ENCODE measurements at regions not wholly inside any gene's neighbourhood (a gene's known extent, or its start where the extent isn't known, plus 50 kb on each side); places are given as distances from the start of the nearest gene placed in this dataset.

DNA sequence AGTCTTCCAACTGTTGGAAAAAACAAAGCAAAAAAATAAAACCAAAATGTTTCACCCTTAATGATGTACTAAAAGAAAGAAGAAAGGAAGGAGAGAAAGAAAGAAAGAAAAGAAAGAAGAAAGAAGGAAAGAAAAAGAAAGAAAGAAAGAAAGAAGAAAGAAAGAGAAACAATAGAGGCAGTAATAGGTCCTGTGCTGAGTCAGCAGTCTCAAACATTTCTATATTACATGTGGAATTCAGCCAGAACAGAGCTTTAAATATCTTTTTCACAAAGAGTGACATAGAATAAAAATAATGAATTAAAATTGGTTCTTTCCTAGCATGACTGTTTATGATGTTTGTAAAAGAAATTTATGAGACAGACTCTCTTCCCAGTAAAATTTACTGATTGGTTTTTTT lies 1135.3 kb upstream of the CDH8 start:
- no peak overlapping the region for H2AFZ ChIP-seq (ENCODE audit: control insufficient read depth, low read length)
- no peaks in the 10 kb centered on the region for H3K79me2 ChIP-seq (ENCODE audit: control insufficient read depth, insufficient read depth, low read length)
- no peak for TF ChIP-seq EZH2 (IDR thresholded peaks at IDR 0.05; ENCODE audit: low read length)
- TF ChIP-seq, protein P1, sequence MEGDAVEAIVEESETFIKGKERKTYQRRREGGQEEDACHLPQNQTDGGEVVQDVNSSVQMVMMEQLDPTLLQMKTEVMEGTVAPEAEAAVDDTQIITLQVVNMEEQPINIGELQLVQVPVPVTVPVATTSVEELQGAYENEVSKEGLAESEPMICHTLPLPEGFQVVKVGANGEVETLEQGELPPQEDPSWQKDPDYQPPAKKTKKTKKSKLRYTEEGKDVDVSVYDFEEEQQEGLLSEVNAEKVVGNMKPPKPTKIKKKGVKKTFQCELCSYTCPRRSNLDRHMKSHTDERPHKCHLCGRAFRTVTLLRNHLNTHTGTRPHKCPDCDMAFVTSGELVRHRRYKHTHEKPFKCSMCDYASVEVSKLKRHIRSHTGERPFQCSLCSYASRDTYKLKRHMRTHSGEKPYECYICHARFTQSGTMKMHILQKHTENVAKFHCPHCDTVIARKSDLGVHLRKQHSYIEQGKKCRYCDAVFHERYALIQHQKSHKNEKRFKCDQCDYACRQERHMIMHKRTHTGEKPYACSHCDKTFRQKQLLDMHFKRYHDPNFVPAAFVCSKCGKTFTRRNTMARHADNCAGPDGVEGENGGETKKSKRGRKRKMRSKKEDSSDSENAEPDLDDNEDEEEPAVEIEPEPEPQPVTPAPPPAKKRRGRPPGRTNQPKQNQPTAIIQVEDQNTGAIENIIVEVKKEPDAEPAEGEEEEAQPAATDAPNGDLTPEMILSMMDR (optimal IDR thresholded peaks at IDR 0.05 in 1 of 3, IDR thresholded peaks at IDR 0.05 in 1 of 3, conservative IDR thresholded peaks at IDR 0.05 in 1 of 3; ENCODE audit: extremely low read depth in 1 of 3, insufficient read depth in 2 of 3, low read length in 3 of 3): no peak
- H4K20me1 ChIP-seq (ENCODE audit: control insufficient read depth, extremely low read depth, insufficient read depth, low read length): no peaks in the 10 kb centered on the region
- no peaks in the 10 kb centered on the region for H3K4me1 ChIP-seq (ENCODE audit: control insufficient read depth, extremely low read depth, insufficient read depth, low read length)
- FAIRE-seq (no peak), DNase-seq (ENCODE audit: low read depth, low spot score) (no peak)
- no peak overlapping the region for H3K9ac ChIP-seq (ENCODE audit: control insufficient read depth, extremely low read depth, insufficient read depth, low read length)
- H3K9me1 ChIP-seq (ENCODE audit: control insufficient read depth, extremely low read depth, insufficient read depth, low read length): no peaks in the 10 kb centered on the region
- no peaks in the 10 kb centered on the region for H3K9me3 ChIP-seq (ENCODE audit: control insufficient read depth, low read depth, low read length)
- no peak overlapping the region for H3K4me2 ChIP-seq (ENCODE audit: control insufficient read depth, extremely low read depth, insufficient read depth, low read depth, low read length)
- no peaks in the 10 kb centered on the region for H3K36me3 ChIP-seq (ENCODE audit: control insufficient read depth in 2 of 2, extremely low read depth in 1 of 2, insufficient read depth in 2 of 2, low read length in 2 of 2)
- H3K27me3 ChIP-seq (ENCODE audit: control insufficient read depth, extremely low read depth, insufficient read depth, low read length): no peaks in the 10 kb centered on the region
- H3K4me3 ChIP-seq (ENCODE audit: control insufficient read depth in 2 of 3, extremely low read depth in 1 of 3, insufficient read depth in 2 of 3, low read depth in 1 of 3, low read length in 3 of 3): no peak overlapping the region
- dilution Hi-C loops (cut with MboI; ENCODE audit: extremely low pct_ligation_motif_present, low sequenced_read_pairs): no loop called here
- H3K27ac ChIP-seq (ENCODE audit: control insufficient read depth, insufficient read depth, low read length): no peak overlapping the region

DNA sequence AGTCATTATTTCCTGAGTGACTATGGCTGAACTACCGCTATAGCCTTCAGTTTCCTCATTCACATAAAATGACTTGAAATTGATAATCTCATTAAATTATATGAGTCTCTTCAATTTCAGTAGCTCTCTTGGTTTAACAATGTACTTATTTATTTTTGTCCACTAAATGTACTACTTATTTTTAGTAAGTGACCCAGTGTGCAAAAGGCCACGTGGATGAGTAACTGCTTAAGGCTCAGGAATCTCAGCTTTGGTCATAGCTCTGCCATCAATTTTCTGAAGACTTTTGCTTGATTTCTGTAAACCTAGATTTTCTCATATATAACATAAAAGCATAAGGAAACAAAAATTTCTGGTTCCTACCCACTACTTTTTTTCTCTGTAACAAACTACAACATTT lies 1132.9 kb upstream of the CDH8 start:
- no peaks in the 10 kb centered on the region for H3K9me1 ChIP-seq (ENCODE audit: control insufficient read depth, extremely low read depth, insufficient read depth, low read length)
- no peaks in the 10 kb centered on the region for H3K36me3 ChIP-seq (ENCODE audit: control insufficient read depth in 2 of 2, extremely low read depth in 1 of 2, insufficient read depth in 2 of 2, low read length in 2 of 2)
- H3K27ac ChIP-seq (ENCODE audit: control insufficient read depth, insufficient read depth, low read length): no peak overlapping the region
- dilution Hi-C loops (cut with MboI; ENCODE audit: extremely low pct_ligation_motif_present, low sequenced_read_pairs): no loop called here
- H3K9me3 ChIP-seq (ENCODE audit: control insufficient read depth, low read depth, low read length): no peaks in the 10 kb centered on the region
- TF ChIP-seq, protein P1 (optimal IDR thresholded peaks at IDR 0.05 in 1 of 3, IDR thresholded peaks at IDR 0.05 in 1 of 3, conservative IDR thresholded peaks at IDR 0.05 in 1 of 3; ENCODE audit: extremely low read depth in 1 of 3, insufficient read depth in 2 of 3, low read length in 3 of 3): no peak
- no peak for TF ChIP-seq EZH2 (IDR thresholded peaks at IDR 0.05; ENCODE audit: low read length)
- H3K27me3 ChIP-seq (ENCODE audit: control insufficient read depth, extremely low read depth, insufficient read depth, low read length): no peaks in the 10 kb centered on the region
- no peak for DNase-seq (ENCODE audit: low read depth, low spot score)
- H3K4me3 ChIP-seq (ENCODE audit: control insufficient read depth in 2 of 3, extremely low read depth in 1 of 3, insufficient read depth in 2 of 3, low read depth in 1 of 3, low read length in 3 of 3): no peak overlapping the region
- H4K20me1 ChIP-seq (ENCODE audit: control insufficient read depth, extremely low read depth, insufficient read depth, low read length): no peaks in the 10 kb centered on the region
- no peaks in the 10 kb centered on the region for H3K4me1 ChIP-seq (ENCODE audit: control insufficient read depth, extremely low read depth, insufficient read depth, low read length)
- H2AFZ ChIP-seq (ENCODE audit: control insufficient read depth, low read length): no peak overlapping the region
- no peaks in the 10 kb centered on the region for H3K79me2 ChIP-seq (ENCODE audit: control insufficient read depth, insufficient read depth, low read length)
- no peak overlapping the region for H3K9ac ChIP-seq (ENCODE audit: control insufficient read depth, extremely low read depth, insufficient read depth, low read length)
- no peak overlapping the region for H3K4me2 ChIP-seq (ENCODE audit: control insufficient read depth, extremely low read depth, insufficient read depth, low read depth, low read length)
- FAIRE-seq: no peak

Measured in keratinocyte (primary cell).